ENCODE measurements at regions not wholly inside any gene's neighbourhood (a gene's known extent, or its start where the extent isn't known, plus 50 kb on each side); places are given as distances from the start of the nearest gene placed in this dataset.

DNA sequence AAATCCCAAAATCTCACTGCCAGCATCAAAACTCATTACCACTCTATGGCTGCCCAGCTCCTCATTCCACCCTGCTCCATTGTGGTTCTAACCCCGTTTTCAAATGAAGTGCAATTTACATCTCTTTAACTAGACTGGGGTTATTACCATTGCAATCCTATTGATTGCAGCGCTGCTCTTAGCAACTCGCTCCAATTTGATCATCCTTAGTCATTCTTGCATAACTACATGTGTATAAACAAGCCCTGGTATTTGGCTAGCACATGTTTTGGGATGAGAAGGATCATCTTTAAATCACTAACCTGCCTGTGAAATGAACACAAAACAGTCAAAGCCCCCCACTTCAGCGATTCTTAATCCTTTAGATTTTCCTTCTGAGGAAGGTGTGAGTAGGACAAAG lies 340.1 kb upstream of the PPARGC1A start:
- Histone ChIP-seq H3K4me3 (no peak overlapping the region), H3K27ac (no peak overlapping the region), H3K27me3 (no peaks in the 10 kb centered on the region), H3K36me3 (replicated peaks in 1 of 2) (no peaks in the 10 kb centered on the region), H3K4me1 (replicated peaks in 1 of 2) (no peaks in the 10 kb centered on the region), H3K9me3 (replicated peaks in 1 of 3) (no peaks in the 10 kb centered on the region)
- no peak for TF ChIP-seq POLR2A (IDR thresholded peaks at IDR 0.05)
- TF ChIP-seq, protein P1, sequence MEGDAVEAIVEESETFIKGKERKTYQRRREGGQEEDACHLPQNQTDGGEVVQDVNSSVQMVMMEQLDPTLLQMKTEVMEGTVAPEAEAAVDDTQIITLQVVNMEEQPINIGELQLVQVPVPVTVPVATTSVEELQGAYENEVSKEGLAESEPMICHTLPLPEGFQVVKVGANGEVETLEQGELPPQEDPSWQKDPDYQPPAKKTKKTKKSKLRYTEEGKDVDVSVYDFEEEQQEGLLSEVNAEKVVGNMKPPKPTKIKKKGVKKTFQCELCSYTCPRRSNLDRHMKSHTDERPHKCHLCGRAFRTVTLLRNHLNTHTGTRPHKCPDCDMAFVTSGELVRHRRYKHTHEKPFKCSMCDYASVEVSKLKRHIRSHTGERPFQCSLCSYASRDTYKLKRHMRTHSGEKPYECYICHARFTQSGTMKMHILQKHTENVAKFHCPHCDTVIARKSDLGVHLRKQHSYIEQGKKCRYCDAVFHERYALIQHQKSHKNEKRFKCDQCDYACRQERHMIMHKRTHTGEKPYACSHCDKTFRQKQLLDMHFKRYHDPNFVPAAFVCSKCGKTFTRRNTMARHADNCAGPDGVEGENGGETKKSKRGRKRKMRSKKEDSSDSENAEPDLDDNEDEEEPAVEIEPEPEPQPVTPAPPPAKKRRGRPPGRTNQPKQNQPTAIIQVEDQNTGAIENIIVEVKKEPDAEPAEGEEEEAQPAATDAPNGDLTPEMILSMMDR (IDR thresholded peaks at IDR 0.05): no peak
- DNase-seq: no peak
- WGBS, 4 donors: 70 to 83% (median 76%) methylated on average over 4 of the region's 4 CpGs
- intact Hi-C loops (cut with DNase I): no loop called here

DNA sequence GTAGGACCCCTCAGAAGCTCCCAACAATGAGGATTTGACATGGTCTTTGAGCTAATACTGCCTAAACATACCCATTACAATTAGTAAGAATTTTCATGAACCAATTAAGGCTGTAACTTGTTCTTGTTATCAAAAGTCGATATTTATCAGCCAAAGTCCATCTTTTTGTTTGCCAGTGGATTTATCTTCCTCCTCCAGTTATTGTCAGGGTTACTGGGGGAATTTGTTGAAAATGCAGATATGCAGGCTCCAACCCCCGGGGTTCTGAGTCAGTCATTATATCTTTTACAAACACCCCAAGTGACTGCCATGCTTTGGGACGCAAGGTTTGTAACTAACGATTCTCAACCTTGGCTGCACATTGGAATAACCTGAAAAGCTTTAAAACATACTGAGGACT lies 338.8 kb upstream of the PPARGC1A start:
- H3K4me1 ChIP-seq (replicated peaks in 1 of 2): no peaks in the 10 kb centered on the region
- no peaks in the 10 kb centered on the region for H3K27me3 ChIP-seq
- TF ChIP-seq, protein P1 (IDR thresholded peaks at IDR 0.05): no peak
- TF ChIP-seq POLR2A (IDR thresholded peaks at IDR 0.05): no peak
- intact Hi-C loops (cut with DNase I): no loop called here
- H3K27ac ChIP-seq: no peak overlapping the region
- no peaks in the 10 kb centered on the region for H3K9me3 ChIP-seq (replicated peaks in 1 of 3)
- DNase-seq: no peak
- no peak overlapping the region for H3K4me3 ChIP-seq
- WGBS, 4 donors: 86 to 90% (median 87%) methylated on average over 4 of the region's 4 CpGs
- H3K36me3 ChIP-seq (replicated peaks in 1 of 2): no peaks in the 10 kb centered on the region

DNA sequence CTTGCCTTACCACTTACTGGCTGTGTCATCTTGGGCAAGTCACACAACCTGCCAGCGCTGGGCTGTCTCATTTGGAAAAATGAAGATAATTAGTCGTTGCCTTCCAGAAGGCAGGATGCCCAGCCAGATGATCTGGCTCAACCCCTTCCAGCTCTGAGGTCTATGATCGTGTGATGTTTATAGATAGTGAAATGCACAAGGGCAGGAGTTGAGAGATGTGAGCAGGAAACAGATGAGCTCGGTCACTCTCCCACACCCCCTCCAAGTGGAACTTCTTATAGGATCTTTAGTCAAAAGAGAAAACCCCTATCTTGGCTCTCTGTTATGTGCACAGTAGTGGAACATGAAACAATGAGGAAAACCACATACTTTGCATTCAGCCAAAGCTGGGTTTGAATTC lies 336.8 kb upstream of the PPARGC1A start:
- no peak overlapping the region for H3K4me3 ChIP-seq
- H3K9me3 ChIP-seq (replicated peaks in 1 of 3): no peaks in the 10 kb centered on the region
- H3K4me1 ChIP-seq (replicated peaks in 1 of 2): no peaks in the 10 kb centered on the region
- 43 to 55% (median 47%) methylated on average over 4 of the region's 4 CpGs for WGBS, 4 donors
- TF ChIP-seq POLR2A (IDR thresholded peaks at IDR 0.05): no peak
- TF ChIP-seq, protein P1 (IDR thresholded peaks at IDR 0.05): no peak
- H3K27me3 ChIP-seq: no peaks in the 10 kb centered on the region
- DNase-seq: no peak
- intact Hi-C loops (cut with DNase I): no loop called here
- H3K27ac ChIP-seq: no peak overlapping the region
- H3K36me3 ChIP-seq (replicated peaks in 1 of 2): no peaks in the 10 kb centered on the region

DNA sequence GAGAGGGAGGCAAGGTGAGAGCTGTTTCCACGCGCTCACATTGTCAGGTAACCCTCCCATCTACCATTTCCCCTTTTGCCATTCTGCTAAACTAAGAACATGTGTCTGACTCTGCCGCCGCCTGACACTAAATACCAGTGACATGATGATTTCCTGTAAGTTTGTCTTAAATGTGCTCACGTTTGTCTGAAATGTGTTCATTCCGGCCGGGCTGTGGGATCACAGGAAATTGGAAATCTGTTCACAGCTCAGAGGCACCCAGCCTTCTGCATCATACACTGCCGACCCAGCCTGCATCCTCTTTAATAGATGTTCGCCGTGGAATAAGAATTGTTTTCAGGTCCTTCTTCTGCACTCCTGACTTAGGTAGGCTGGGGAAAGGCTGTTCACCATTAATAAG lies 336.2 kb upstream of the PPARGC1A start:
- no peak for TF ChIP-seq POLR2A (IDR thresholded peaks at IDR 0.05)
- TF ChIP-seq, protein P1 (IDR thresholded peaks at IDR 0.05): no peak
- WGBS, 4 donors: 44 to 68% (median 56%) methylated on average over 10 of the region's 10 CpGs
- intact Hi-C loops (cut with DNase I): no loop called here

More for the DNA sequence above, 336.2 kb upstream of the PPARGC1A start:
- no peaks in the 10 kb centered on the region for H3K27me3 ChIP-seq
- H3K4me3 ChIP-seq: no peak overlapping the region
- H3K9me3 ChIP-seq (replicated peaks in 1 of 3): no peaks in the 10 kb centered on the region
- DNase-seq: no peak
- H3K4me1 ChIP-seq (replicated peaks in 1 of 2): no peaks in the 10 kb centered on the region
- H3K36me3 ChIP-seq (replicated peaks in 1 of 2): no peaks in the 10 kb centered on the region
- H3K27ac ChIP-seq: no peak overlapping the region
